ENCODE measurements at regions not wholly inside any gene's neighbourhood (a gene's known extent, or its start where the extent isn't known, plus 50 kb on each side); places are given as distances from the start of the nearest gene placed in this dataset.
A peak's percentile ranks its signal among the peaks of the same experiment; 100 is the strongest.

GRCh38 chr4:137193564-137193963 is 338.7 kb downstream of the PCDH18 start:
- DNase-seq, result no peak

DNA sequence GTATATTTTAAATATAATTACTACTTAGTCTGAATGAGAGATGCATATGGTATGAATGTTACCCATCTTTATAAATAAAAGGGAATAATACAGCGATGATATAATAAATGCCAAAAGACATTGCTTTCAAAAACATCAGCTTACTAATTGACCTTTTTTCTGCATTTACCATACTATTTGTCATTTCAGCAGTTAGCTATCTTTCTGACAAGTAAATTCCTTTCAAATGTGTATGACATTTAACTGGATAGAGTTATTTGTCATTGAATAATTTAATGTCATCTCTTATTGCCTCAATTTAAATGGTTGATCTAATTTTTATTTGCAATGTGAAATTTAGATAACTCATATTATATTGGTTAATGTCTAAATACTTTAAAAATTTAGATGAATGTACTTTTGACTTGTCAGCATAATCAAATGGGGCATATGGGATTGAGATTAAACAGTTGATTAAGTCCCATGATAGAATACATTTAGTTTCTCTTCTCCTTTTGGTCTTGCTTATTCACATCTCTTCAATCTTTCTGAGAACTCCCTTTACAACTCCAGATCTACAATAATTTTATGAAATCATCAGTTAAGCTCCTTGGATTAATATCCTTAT is 350.9 kb downstream of the PCDH18 start:
- no peak for DNase-seq

DNA sequence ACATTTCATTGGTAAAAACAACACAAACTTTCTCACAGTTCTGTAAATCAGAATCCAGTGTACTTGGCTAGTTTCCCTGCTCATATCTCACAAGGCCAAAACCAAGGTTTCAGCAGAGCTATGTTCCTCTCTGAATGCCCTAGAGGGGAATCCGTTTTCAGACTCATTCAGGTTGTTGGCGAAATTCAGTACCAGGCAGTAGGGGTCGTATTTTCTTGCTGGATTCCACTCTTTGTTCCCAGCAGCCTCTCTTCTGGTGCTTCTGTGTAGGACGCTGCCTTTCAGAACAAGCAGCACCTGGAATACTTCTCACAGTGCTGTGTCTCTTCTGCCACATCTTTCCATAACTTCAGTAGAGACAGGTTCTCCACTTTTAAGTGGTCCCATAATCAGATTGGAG is 351.9 kb downstream of the PCDH18 start:
- DNase-seq, result no peak

- no peak for DNase-seq
Observed at GRCh38 chr4:137156807-137157206, 375.5 kb downstream of the PCDH18 start.

DNA sequence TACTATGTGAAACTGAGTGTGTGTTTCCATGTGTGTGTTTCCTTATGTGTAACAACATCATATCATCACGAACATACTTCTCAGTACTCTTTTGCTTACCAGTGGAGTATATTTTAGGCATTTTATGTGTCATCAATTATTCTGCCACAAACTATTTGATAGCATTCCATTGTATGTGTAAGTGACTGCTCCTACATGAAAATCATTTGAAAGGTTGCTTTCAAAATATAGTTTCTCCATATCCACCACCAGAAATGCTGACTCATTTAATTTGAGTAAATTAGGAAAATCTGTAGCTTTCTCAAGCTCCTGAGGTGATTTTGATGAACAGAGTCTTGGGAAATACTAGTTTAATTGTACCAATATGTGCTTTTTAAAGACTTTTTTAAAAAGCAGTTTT is 376.2 kb downstream of the PCDH18 start:
- DNase-seq, result no peak

DNA sequence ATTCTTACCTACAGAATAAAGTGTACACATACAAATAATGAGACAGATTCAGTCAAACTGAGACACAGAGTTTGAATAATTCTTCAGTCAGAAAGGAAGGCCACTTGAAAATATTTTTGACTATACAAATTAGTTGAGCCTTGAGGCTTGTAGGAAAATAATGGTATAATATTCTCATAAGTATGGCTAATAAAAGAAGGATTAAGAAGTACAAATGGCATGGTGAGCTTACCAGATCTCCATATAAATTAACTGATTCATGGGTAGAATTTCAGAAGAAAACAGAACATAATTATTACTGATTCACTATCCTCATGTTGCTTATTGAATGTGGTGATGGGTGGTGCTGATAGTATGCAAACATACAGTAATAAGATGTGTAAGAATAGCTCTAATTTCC is 401.1 kb downstream of the PCDH18 start:
- no peak for DNase-seq

- no peak for DNase-seq
Observed at GRCh38 chr4:137129845-137130244, 402.4 kb downstream of the PCDH18 start.

DNA sequence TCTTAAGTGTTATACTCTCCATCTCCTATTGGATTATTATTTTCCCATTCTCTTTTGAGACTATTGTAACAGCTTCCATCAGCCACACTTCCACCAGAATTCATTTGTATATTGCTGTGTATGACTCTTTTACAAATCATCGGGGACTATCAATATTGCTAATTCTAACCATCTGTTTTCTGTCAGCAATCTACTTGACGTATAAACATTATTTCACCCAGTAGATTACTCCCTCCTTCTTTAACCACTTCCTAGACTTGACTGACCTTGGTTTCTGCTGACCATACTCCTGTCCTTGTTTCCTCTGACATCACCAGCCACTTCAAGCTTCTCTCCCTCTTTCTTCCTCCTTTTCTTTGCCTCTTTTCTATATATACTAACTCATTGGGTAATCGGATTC is 402.9 kb downstream of the PCDH18 start:
- no peak for DNase-seq

- DNase-seq, result no peak
Observed at GRCh38 chr4:137125011-137125410, 407.3 kb downstream of the PCDH18 start.

- DNase-seq, result peak; percentile 6 to 20
Observed at GRCh38 chr4:137124278-137124932, 407.9 kb downstream of the PCDH18 start.

DNA sequence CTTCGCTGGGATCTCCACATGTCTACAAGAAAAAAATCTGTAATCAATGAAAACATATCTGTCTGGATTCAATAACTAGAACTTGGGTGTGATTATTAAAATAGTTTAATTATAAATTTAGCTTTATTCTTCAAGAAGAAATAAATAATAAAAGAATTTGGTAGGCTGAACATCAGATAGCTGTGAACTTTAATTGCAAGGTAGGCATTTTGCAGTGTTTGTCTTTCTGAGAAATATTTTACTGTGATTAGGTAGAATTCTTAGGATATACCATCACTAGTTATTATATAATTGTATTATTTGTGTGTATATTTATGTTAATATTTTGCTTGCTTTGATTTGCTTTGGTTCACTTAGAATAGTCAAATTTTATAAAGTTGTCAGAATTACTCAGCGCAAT is 409.4 kb downstream of the PCDH18 start:
- no peak for DNase-seq

- no peak for DNase-seq
Observed at GRCh38 chr4:137116144-137116543, 416.1 kb downstream of the PCDH18 start.

GRCh38 chr4:137106733-137107132 is 425.6 kb downstream of the PCDH18 start:
- no peak for DNase-seq

GRCh38 chr4:137106287-137106686 is 426.0 kb downstream of the PCDH18 start:
- DNase-seq, result no peak

DNA sequence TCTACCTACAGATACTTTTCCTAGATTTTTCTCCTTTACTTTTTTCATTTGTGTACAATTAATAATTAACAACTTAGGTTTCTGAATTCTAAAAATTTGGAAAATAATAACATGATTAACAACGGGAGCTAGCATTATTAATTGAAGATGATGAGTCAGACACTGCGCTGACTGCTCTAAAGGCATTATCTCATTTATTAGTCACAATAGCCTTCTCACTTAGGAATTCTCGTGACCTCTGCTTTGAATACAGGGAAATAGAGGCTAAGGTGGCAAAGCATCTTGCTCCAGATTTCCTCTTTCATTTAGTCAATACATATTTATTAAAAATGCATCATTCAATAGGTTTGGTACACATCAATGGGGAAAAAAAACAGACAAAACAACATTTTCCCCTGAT is 441.3 kb downstream of the PCDH18 start:
- no peak for DNase-seq

GRCh38 chr4:137083571-137084135 is 448.6 kb downstream of the PCDH18 start:
- no peak for DNase-seq

GRCh38 chr4:137082061-137082460 is 450.2 kb downstream of the PCDH18 start:
- no peak for DNase-seq

DNA sequence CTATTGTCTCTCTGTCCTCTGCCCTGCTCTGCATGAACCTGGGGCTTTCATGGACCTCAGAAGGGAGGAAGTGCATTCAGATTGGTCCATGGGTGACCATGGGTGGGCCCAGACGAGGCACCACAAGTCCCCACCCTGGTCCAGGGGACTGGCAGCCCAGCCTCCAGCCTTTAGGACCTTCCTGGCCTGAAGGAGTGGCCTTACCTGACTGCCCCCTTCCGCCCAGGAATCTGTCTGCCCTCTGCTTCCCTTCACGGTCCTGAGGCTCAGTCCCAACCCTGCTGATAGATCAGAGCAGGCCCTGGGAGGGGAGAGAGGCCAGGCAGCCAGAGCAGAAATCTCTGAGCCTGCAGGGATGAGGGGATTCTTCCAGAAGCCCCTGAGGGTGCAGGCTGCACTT is 455.4 kb downstream of the PCDH18 start:
- DNase-seq, result no peak

DNA sequence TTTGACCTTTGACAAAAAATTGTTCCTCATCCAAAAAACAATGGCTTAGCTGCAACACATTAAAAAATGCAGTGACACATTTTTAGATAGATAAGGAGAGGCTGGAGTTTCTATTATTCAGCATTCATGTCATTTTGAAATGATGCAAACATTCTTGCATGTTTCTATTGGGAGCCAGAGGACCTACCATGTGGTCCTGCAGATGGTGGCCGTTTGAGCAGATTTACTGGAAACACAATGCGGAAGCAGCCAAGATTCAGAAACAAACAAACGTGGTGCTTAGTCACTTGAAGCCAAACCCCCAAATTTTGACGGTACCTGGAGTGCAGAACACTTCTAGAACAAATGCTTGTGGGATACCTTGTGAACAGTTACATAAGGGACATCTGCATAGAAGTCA is 456.7 kb downstream of the PCDH18 start:
- no peak for DNase-seq

- no peak for DNase-seq
Observed at GRCh38 chr4:137070614-137071013, 461.7 kb downstream of the PCDH18 start.

DNA sequence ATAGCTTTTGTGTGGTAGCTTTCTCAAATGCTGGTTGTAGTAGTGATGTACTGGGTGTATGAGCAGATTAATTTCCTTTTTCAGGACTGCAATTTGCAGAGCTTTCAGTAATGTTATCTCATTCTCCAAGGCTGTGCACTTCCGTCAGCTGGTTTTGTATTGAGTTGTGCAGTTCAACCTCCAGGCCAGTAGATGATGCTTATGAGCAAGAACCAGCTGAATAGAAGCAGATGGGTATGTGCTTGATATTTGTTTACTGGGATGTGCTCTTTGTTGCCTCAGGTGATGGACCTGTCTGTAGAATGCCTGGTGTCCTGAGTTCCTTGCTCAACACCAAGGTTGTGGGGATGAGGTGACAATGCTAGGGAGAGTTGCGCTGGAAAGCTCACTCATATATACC is 462.8 kb downstream of the PCDH18 start:
- no peak for DNase-seq

GRCh38 chr4:137067735-137068134 is 464.6 kb downstream of the PCDH18 start:
- DNase-seq, result no peak

- no peak for DNase-seq
Observed at GRCh38 chr4:137065311-137065710, 467.0 kb downstream of the PCDH18 start.

GRCh38 chr4:137063961-137064360 is 468.3 kb downstream of the PCDH18 start:
- no peak for DNase-seq

GRCh38 chr4:137043184-137043583 is 489.1 kb downstream of the PCDH18 start:
- no peak for DNase-seq
